ENCODE measurements at regions not wholly inside any gene's neighbourhood (a gene's known extent, or its start where the extent isn't known, plus 50 kb on each side); places are given as distances from the start of the nearest gene placed in this dataset.
"Not testable (repeated sequence)": the region's sequence is repeated elsewhere in the genome, so short reads cannot be mapped to it uniquely, and the experiment has no call there.

GRCh38 chr18:1746131-1746530 is 825.2 kb downstream of the METTL4 start:
- no peak for DNase-seq

GRCh38 chr18:1751249-1751648 is 820.1 kb downstream of the METTL4 start:
- DNase-seq: no peak

- no peak for DNase-seq
Observed at GRCh38 chr18:1760901-1761300, 810.4 kb downstream of the METTL4 start.

GRCh38 chr18:1774261-1774660 is 797.0 kb downstream of the METTL4 start:
- no peak for DNase-seq

- DNase-seq: no peak
Observed at GRCh38 chr18:1777843-1778242, 793.5 kb downstream of the METTL4 start.

- DNase-seq: no peak
Observed at GRCh38 chr18:1778496-1779178, 792.7 kb downstream of the METTL4 start.

GRCh38 chr18:1779587-1779986 is 791.7 kb downstream of the METTL4 start:
- peak; percentile 42 for DNase-seq

GRCh38 chr18:1784113-1784512 is 787.2 kb downstream of the METTL4 start:
- DNase-seq: no peak

- not testable (repeated sequence) for DNase-seq
Observed at GRCh38 chr18:1785980-1786379, 785.3 kb downstream of the METTL4 start.

- no peak for DNase-seq
Observed at GRCh38 chr18:1796636-1797035, 774.7 kb downstream of the METTL4 start.

GRCh38 chr18:1797235-1797634 is 774.1 kb downstream of the METTL4 start:
- no peak for DNase-seq

- no peak for DNase-seq
Observed at GRCh38 chr18:1805521-1805920, 765.8 kb downstream of the METTL4 start.

GRCh38 chr18:1806884-1807615 is 764.3 kb downstream of the METTL4 start:
- no peak for DNase-seq

GRCh38 chr18:1811282-1811681 is 760.0 kb downstream of the METTL4 start:
- no peak for DNase-seq

- no peak for DNase-seq
Observed at GRCh38 chr18:1825296-1825695, 746.0 kb downstream of the METTL4 start.

GRCh38 chr18:1840878-1841277 is 730.4 kb downstream of the METTL4 start:
- no peak for DNase-seq

- no peak for DNase-seq
Observed at GRCh38 chr18:1846640-1847039, 724.7 kb downstream of the METTL4 start.

- DNase-seq: no peak
Observed at GRCh38 chr18:1848716-1849115, 722.6 kb downstream of the METTL4 start.

GRCh38 chr18:1849386-1849785 is 721.9 kb downstream of the METTL4 start:
- no peak for DNase-seq

- not testable (repeated sequence) for DNase-seq
Observed at GRCh38 chr18:1857281-1857680, 714.0 kb downstream of the METTL4 start.

GRCh38 chr18:1861473-1861872 is 709.8 kb downstream of the METTL4 start:
- DNase-seq: no peak

GRCh38 chr18:1865869-1866268 is 705.4 kb downstream of the METTL4 start:
- DNase-seq: no peak

GRCh38 chr18:1872274-1872673 is 699.0 kb downstream of the METTL4 start:
- DNase-seq: no peak

- no peak for DNase-seq
Observed at GRCh38 chr18:1875219-1875618, 696.1 kb downstream of the METTL4 start.

GRCh38 chr18:1884623-1885022 is 686.7 kb downstream of the METTL4 start:
- DNase-seq: no peak
